G401 (cell line): ENCODE measurements at regions not wholly inside any gene's neighbourhood (a gene's known extent, or its start where the extent isn't known, plus 50 kb on each side); places are given as distances from the start of the nearest gene placed in this dataset.

ENCODE experiments used
- DNase-seq: peaks from one replicate; pipeline ENCODE4 v3.0.0-alpha.2; 2015; ENCODE audit warnings: low spot score
- in situ Hi-C: cut with HindIII; loops from 2 replicates; pipeline ENCODE4 v1.10.0; 2016; ENCODE audit warnings: low sequenced_read_pairs, mixed read lengths

DNA sequence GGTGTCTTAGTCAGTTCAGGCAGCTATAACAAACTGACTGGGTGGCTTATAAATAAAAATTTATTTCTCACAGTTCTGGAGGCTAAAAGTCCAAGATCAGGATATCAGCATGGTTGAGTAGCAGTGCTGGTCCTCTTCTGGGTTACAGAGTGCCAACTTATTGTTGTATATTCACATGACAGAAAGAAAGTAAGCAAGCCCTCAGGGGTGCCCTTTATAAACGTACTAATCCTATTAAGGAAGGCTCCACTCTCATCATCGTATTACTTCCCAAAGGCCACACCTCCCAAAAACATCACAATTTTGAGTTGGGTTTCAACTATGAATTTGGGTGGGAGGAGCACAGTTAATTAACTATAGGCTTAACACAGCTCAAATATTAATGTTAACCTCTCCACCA, 653.0 kb downstream of the DIPK2A start:
- no peak for DNase-seq

DNA sequence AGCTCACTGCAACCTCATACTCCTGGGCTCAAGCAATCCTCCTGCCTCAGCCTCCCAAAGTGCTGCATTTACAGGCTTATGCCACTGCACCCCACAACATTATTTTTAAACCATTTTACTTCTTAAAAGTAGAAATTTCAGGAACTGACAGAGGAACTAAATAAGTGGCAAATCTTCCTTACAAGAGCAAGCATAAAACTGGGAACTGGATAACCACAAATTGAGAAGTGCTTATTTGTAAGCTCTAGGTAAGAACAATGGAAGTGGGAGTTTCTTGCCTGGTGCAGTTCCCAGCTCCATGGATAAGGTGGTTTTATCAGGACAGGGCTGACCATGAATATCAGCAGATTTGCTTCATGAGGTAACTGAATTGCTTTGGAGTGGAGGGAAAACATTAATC, 655.2 kb downstream of the DIPK2A start:
- DNase-seq: no peak
- in situ Hi-C loops: no loop called here

More for the DNA sequence above, 653.0 kb downstream of the DIPK2A start:
- in situ Hi-C loops: no loop called here

DNA sequence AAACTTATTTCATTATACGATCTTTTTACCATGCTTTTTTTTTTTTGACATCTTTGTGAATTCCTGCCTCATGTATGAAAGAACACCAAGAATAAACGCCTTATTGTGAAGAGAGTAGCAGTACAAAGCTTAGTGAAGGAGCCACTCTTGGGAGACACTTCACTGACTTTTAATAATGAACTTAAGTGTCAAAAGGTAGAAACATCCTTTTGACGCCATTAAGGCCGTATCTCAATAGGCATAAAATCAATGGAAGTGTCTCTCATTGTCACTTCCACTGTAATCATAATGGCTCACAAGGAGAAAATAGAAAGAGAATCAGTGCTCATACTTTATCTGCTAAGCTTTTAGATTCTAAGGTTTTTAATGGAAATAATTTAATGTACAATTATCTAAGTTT, 657.8 kb downstream of the DIPK2A start:
- DNase-seq: no peak
- in situ Hi-C loops: no loop called here

DNA sequence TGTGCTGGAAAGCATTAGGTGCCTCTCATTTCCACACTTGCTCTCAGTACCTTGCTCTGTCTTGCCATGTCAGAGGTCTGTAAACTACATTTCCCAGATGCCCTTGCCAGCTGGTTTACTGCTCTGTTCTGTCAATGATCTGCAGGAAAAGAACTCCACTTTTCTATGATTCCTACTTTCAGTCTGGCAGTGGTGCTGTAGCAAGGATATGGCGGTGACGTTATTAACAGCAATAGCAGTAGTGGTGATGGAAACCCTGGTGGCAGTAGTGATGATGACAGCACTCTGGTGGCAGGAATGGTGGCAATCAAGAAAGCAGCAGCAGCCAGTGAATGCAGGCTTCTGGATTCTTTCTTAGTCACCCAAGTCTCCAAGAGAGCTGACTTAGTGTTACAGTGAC, 665.2 kb downstream of the DIPK2A start:
- in situ Hi-C loops: no loop called here
- DNase-seq: no peak

DNA sequence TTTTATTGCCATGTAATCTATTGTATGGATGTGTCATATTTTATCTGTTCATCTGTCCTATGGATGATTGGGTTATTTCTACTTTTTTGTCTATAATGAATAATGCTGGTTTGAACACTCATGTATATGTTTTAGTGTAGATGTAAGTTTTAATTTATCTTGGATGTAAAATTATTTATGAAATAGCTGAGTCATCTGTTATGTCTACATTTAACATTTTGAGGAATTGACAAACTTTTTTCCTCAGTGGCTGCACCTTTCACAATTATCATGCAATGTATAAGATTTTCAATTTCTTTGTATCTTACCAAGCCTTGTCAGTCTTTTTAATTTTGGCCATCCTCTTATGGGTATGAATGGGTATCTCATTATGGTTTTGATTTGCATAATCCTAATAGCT, 666.4 kb downstream of the DIPK2A start:
- no peak for DNase-seq
- in situ Hi-C loops: no loop called here

DNA sequence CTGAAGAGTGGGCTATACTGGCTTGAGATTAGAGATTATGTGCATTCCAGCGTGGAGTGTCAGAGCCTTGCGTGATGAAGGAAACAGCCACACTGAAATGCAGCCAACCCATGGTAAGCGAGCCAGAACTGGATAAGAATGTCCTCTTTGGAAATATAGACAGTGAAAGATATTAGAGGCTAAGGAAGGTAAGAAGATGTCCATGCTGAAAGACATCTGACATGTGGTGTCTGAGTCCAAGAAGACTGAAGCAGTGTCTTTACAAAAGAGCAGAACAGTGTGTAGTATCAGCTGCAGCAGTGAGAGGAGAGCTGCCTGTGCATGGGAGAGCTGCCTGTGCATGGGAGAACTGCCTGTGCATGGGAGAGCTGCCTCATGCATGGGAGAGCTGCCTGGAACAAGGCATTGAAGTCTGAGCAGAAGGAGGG, 672.2 kb downstream of the DIPK2A start:
- in situ Hi-C loops: no loop called here
- DNase-seq: peak; percentile 70

DNA sequence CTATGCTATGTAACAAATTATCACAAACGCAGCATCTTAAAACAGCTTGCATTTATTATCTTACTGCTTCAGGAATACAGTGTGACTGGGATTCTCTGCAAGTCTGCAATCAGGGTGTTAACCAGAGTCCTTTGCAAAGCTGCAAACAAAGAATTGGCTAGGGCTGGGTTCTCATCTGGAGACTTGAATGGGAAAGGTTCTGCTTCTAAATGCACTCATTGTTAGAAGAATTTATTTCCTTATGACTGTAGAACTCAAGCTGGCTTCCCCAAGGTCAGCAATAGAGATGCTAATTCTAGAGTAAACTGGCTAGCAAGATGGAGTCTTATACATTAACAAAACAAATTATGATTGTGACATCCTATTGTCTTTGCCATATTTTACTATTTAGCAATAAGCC, 673.7 kb downstream of the DIPK2A start:
- DNase-seq: no peak
- in situ Hi-C loops: no loop called here

DNA sequence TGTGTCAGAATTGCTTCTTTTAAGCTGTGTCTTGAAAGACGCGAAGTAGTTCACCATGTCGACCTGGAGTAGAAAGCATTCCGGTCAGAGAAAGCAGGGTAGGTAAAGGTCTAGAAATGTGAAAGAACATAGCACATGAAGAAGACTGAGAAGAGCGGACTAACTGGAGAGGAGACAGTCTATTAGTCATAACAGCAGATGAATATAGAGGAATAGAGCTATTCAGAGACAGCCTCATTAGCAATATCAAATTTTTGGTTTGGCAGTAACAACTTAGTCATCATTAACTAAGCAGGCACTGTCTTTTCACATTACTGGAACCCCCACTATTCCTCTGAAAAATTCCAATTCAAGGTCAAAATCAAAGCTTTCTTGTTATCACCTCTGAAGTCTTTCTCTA, 678.8 kb downstream of the DIPK2A start:
- in situ Hi-C loops: no loop called here
- DNase-seq: no peak

DNA sequence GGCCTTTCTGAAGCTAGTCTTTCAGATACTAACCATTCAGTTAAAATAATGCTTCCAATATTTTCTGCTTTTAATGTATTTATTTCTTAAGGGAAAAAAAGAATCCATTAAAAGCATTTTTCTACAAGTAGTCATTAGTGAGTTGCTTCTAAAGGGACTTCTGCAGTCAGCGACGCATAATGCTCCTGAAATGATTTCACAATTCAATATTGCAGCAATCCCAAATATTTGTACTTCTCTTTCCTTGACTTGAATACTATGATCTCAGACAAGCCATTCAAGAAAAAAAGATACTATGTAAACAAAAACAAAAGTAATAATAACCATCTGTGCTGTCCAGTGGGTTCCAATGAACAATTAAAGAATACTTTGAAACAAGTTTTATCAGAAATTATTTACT, 681.0 kb downstream of the DIPK2A start:
- in situ Hi-C loops: no loop called here
- no peak for DNase-seq

DNA sequence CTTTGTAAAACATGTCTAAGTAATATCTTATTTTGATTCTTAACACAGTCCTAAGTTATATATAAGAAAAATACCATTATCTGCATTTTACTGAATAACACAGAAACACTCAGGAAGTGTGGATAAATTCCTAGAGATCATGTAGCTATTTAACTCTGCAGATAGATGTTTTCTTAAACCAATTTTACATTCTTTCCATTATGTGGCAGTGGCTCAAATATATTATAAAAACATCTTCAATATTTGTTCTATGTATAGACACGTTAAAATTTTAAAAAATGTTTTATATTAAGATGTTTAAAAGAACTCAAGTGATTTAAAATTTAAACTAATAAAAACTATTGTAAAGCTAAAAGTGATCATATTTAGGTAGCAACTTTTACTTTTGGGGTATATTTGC, 683.8 kb downstream of the DIPK2A start:
- DNase-seq: no peak
- in situ Hi-C loops: no loop called here

DNA sequence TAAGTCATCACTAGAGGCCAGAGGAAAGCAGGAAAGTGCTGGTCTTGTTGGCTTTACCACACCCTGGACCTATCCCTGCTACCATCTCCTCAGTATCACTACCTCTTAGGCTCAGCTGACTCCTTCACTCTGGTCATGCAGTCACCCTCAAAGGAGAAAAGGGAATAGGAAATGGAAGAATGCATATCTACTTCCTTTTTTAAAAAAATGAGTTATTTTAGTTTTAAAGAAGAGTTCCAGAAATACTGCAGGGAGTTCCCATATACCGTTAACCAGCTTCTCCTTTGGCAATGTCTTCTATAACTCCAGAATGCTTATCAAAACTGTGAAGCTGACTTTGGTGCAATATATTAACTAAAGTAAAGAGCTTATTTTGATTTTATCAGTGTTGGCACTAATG, 688.6 kb downstream of the DIPK2A start:
- in situ Hi-C loops: no loop called here
- DNase-seq: no peak

DNA sequence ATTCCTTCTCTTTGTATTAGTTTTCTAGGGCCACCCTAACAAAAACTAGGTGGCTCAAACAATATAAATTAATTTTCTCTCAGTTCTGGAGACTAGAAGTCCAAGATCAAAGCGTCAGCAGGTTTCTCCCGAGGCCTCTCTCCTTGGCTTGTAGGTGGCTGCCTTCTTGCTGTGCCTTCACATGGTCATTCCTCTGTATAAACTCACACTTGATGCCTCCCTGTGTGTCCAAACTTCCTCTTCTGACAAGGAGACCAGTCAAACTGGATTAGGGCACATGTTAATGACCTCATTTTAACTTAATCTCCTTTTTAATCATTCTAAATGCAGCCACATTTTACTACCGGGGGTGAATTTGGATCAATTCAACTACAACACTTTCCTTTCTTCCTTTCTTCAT, 691.1 kb downstream of the DIPK2A start:
- in situ Hi-C loops: no loop called here
- DNase-seq: no peak

DNA sequence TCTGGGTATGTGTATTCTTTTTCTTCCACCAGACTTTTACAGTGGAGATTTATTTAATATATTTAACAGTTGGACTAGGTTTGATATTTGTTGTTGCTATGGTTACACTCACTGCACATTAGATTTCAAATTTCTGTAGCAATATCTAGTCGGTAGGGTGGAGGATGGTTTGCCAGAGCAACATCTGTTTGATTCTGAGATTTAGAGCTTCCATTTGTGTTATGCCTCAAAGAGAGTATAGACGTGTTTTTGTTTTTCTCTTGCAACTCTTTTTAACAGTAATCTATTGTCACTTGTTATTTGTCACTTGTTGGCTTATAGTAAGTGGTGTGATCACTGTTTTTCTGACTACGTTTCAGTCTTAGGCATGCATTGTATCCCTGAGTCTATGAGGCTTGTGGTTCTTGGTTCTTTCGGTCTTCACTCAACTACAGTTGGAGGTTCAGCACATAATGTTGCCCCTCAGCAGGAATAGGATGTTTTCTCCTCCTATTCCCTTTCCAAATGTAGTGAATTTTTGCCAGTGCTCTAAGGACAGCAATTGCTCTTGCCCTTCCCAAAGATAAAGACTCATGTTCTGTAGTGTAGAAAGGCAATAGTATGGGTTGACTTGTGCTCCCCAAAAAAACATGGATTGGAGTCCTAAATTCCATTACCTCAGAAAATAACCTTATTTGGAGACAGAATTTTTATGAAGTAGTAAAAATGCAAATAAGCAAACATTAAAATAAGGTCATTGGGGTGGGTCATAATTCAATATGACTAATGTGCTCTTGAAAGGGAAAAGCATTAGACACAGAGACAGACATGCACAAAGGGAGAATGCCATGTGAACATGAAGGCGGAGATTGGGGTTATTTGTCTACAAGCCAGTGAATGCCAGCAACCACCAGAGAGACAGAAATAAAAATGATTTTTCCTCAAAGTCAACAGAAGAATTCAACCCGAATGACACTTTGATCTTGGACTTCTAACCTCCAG, 692.1 kb downstream of the DIPK2A start:
- in situ Hi-C loops: no loop called here

DNA sequence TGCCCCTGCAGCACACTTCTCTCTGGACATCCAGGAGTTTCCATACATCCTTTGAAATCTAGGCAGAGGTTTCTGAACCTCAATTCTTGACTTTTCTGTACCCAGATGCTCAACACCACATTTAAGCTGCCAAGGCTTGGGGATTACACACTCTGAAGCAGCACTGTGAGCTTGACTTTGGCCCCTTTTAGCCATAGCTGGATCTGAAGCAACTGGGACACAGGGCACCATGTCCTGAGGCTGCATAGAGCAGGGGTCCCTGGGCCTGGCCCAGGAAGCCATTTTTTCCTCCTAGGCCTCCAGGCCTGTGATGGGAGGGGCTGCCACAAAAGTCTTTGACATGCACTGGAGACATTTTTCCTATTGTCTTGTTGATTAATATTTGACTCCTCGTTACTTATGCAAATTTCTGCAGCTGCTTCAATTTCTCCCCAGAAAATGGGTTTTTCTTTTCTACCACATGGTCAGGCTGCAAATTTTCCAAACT, 694.0 kb downstream of the DIPK2A start:
- DNase-seq: no peak
- in situ Hi-C loops: no loop called here

More for the DNA sequence above, 692.1 kb downstream of the DIPK2A start:
- no peak for DNase-seq

DNA sequence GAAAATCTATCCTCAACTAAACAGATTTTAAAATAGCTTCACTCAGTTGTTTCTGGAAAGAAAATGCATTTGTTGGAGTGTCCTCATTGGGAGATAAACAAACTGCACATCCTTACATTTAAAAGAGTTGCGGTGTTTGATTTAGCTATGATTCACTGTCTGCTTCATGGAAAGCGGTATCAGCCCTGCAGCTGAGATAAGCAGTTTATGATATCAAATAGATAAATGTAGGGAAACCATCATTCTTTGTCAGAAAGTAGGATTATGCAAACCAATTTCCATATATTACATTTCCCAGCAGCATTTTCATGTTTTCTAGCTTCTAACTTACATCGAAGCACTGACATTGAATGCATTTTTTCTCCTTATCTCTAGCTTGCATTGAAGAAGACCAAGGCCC, 698.9 kb downstream of the DIPK2A start:
- in situ Hi-C loops: no loop called here
- DNase-seq: no peak

DNA sequence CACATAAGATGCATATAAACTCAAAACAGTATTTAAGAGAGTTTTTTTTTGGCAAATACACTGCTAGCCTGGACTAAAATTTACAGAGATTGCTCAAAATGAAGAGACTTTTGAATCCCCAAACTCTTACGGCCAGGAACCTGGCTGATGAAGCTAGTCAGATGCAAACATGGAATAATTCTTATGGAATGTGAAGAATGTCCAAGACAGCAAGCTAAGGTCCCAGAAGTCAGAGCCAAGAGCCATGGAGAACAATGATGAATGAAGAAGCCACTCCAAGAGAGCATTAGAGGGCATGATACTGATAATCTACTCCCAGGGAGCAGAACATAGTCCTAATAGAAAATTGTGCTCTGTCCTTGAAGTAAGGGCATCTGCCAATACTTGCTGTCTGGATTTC, 705.5 kb downstream of the DIPK2A start:
- no peak for DNase-seq
- in situ Hi-C loops: no loop called here

DNA sequence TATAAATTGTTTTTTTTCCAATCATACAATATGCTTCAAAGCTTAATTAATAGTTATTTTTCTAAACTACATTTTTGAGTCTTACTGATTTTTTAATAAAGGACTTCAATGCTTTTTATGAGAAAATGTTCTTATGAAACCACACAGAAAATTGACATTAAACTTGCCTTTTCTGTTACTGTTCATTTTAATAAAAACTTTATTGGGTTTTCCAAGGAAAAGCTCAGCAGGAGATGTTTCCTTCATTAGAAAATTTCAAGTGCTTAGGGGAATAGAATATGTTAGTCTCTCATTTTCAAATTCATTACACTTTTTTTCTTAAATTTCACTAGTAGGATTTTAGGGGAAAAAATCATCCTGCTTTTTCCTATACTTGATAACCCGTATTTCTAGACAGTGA, 711.4 kb downstream of the DIPK2A start:
- in situ Hi-C loops: no loop called here
- no peak for DNase-seq

DNA sequence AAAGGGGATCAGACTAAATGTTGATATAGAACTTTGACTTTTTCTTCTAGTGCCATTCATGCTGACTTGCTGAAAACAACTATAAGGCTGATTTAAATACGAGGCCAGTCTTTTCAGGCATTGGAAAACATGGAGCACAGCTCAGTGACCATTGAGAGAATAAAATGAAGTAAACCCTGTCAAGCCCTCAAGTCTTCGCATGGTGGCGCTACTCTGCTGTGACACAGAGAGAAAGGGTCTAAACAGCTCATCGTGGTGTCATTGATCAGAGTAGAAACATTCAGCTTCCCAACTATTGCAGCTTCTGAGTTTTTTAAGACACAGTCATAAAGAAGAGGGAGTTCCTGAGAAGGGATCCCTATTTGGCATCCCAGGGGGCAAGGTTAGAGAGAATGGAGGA, 716.2 kb downstream of the DIPK2A start:
- in situ Hi-C loops: no loop called here
- no peak for DNase-seq

DNA sequence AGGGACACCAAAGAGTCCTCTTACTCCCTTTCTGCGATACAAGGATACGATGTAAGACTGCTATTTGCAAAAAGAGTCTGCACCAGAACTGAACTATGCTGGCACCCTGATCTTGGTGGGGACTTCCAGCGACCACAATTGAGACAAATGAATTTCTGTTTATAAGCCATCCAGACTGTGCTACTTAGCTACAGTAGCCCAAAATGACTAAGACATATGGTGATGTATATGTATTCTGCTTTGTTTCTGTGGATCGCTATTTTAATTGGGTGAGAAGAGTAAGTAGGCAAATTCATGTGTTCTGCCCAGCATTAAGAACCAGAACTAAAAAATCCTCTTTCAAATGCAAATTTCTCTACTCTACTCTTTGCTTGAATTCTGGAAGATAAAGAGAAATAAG, 720.9 kb downstream of the DIPK2A start:
- no peak for DNase-seq
- in situ Hi-C loops: no loop called here

DNA sequence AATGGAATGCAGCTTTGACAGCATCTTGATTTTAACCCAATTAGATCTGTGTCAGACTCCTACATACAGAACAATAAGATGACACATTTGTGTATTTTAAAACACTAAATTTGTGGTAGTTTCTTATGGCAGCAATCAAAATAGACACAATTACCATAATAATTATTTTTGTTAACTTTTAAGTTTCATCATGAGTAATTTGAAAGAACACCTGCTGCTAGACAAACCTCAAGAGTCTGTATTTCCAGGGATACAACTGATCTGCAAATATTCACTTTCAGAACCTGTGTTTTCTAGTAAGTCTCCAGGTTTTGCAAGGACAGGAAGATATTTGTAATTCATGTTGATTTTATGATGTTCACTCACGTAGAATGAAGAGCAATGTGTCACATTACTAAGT, 736.8 kb downstream of the DIPK2A start:
- in situ Hi-C loops: no loop called here
- DNase-seq: no peak

DNA sequence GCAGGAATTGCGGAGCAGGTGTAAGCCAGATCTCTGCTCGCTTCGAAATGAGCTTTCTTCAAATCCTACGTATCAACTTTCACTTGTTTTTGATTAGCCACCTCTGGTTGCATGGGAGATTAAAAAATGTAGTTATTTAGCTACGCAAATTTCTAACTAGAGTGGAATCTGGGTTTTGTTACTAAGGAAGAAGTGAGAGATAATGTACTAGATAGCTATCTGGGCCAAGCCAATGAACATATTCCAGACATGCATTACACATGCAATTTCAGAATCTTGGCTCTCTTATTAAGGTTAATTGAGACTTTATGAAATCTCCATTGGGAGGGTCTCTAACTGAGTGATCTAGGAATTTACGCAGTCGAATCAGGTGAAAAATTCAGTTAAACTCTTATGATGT, 765.7 kb downstream of the DIPK2A start:
- no peak for DNase-seq
- in situ Hi-C loops: no loop called here
